Breast epithelium (tissue), 4 donors: ENCODE measurements at regions not wholly inside any gene's neighbourhood (a gene's known extent, or its start where the extent isn't known, plus 50 kb on each side); places are given as distances from the start of the nearest gene placed in this dataset.
"Not testable (repeated sequence)": the region's sequence is repeated elsewhere in the genome, so short reads cannot be mapped to it uniquely, and the experiment has no call there.

Experiments
- DNase-seq, 2 donors: peaks; one replicate each; pipeline ENCODE4 v3.0.0-alpha.2; 2019; ENCODE audit warnings: low spot score in 2 of 2
- H3K27ac ChIP-seq, 2 donors: fragments of 200-600 bp; sonication (generic) in 1 of 2; one replicate each; pipeline ENCODE4 v1.5.1; 2016 to 2019; ENCODE audit warnings: mild to moderate bottlenecking in 1 of 2
- H3K27me3 ChIP-seq, 2 donors: fragments of 200-600 bp; sonication (generic) in 1 of 2; one replicate each; pipeline versions ENCODE4 v1.5.1 to v1.6.0; 2017 to 2019; ENCODE audit warnings: control low read depth in 1 of 2, mild to moderate bottlenecking in 1 of 2
- H3K36me3 ChIP-seq: fragments of 200-600 bp; one replicate; pipeline ENCODE4 v1.5.1; 2019
- H3K4me1 ChIP-seq, 2 donors: fragments of 200-600 bp; sonication (generic); one replicate each; pipeline ENCODE4 v1.5.1; 2016 to 2019; ENCODE audit warnings: control low read depth in 1 of 2
- H3K4me3 ChIP-seq, 3 donors: fragments of 200-600 bp; sonication (generic); 1 replicate in 2 of 3; 2 replicates in 1 of 3; pipeline ENCODE4 v1.5.1; 2016 to 2019; ENCODE audit warnings: mild to moderate bottlenecking in 3 of 3, moderate library complexity in 2 of 3
- H3K9me3 ChIP-seq, 2 donors: fragments of 200-600 bp; sonication (generic) in 1 of 2; one replicate each; pipeline ENCODE4 v1.5.1; 2016 to 2019; ENCODE audit warnings: control low read depth in 1 of 2
- POLR2A ChIP-seq: fragments of 450-650 bp; IDR thresholded peaks from one replicate; pipeline ENCODE4 v1.6.1; 2016; ENCODE audit warnings: antibody characterized with exemption, mild to moderate bottlenecking, moderate library complexity
- POLR2AphosphoS5 ChIP-seq, 3 donors: sonication (generic); formaldehyde crosslinking; IDR thresholded peaks; one replicate each; pipeline ENCODE4 v1.6.1; 2017; ENCODE audit warnings: antibody characterized with exemption in 3 of 3
- intact Hi-C: fragments of 100-400 bp; cut with DNase I; formaldehyde crosslinking; loops from one replicate; pipeline ENCODE4 v1.15.1; 2023; ENCODE audit warnings: low total_unique reads
- TF ChIP-seq, protein P1 (sequence below), 3 donors: fragments of 450-650 bp; IDR thresholded peaks; one replicate each; pipeline ENCODE4 v1.5.1; 2016 to 2017; ENCODE audit warnings: antibody characterized with exemption in 3 of 3, mild to moderate bottlenecking in 3 of 3, moderate library complexity in 3 of 3

DNA sequence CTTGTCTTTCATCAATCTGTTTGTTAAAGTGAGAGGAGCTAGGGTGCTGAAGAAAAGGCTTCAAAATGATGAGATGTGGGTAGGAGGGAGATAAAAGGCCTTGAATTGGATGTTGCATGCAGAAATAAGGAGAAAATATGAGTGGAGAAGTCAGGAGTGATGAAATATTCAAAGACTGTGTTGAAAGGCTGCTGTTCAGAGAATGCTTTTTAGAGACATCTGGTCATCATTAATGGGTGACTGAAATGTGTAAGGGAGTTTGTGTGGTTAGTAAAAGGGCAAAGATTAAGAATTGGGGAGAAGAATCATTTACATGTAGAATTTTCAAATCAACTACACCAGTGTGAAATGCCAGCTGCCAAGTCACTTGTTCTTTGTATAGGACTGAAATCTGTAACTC is 383.9 kb downstream of the MAT2B start:
- TF ChIP-seq, protein P1, sequence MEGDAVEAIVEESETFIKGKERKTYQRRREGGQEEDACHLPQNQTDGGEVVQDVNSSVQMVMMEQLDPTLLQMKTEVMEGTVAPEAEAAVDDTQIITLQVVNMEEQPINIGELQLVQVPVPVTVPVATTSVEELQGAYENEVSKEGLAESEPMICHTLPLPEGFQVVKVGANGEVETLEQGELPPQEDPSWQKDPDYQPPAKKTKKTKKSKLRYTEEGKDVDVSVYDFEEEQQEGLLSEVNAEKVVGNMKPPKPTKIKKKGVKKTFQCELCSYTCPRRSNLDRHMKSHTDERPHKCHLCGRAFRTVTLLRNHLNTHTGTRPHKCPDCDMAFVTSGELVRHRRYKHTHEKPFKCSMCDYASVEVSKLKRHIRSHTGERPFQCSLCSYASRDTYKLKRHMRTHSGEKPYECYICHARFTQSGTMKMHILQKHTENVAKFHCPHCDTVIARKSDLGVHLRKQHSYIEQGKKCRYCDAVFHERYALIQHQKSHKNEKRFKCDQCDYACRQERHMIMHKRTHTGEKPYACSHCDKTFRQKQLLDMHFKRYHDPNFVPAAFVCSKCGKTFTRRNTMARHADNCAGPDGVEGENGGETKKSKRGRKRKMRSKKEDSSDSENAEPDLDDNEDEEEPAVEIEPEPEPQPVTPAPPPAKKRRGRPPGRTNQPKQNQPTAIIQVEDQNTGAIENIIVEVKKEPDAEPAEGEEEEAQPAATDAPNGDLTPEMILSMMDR (IDR thresholded peaks at IDR 0.05) = no peak
- TF ChIP-seq POLR2AphosphoS5 (IDR thresholded peaks at IDR 0.05) (no peak), POLR2A (no peak)
- H3K9me3 ChIP-seq = no peaks in the 10 kb centered on the region
- H3K36me3 ChIP-seq = no peaks in the 10 kb centered on the region
- no peaks in the 10 kb centered on the region for H3K4me1 ChIP-seq
- H3K27ac ChIP-seq = no peak overlapping the region
- no peak overlapping the region for H3K4me3 ChIP-seq
- intact Hi-C loops = no loop called here
- DNase-seq = no peak
- H3K27me3 ChIP-seq = no peaks in the 10 kb centered on the region

DNA sequence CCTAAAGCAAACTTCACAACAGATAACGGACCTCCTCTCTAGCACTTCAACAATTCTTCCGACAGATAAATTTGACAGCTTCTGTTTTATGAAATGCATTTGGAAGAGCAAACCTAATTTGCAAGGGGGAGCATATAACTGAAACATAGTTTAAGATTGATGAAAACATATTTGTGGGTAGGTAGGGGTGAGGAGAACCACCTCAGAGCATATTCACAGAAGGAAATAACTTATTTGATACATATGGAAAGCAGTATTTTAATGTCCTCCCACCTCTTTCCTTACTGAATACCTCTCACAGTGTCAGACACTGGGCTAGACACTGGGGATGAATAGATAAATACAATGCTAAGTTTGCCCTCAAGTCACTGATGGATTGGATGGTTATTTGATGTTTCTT is 384.8 kb downstream of the MAT2B start:
- H3K9me3 ChIP-seq = no peaks in the 10 kb centered on the region
- H3K27me3 ChIP-seq = no peaks in the 10 kb centered on the region
- H3K4me3 ChIP-seq = no peak overlapping the region
- no peak for DNase-seq
- H3K36me3 ChIP-seq = no peaks in the 10 kb centered on the region
- intact Hi-C loops = no loop called here
- TF ChIP-seq POLR2A = no peak
- TF ChIP-seq, protein P1 (IDR thresholded peaks at IDR 0.05) = no peak
- no peak for TF ChIP-seq POLR2AphosphoS5 (IDR thresholded peaks at IDR 0.05)
- no peaks in the 10 kb centered on the region for H3K4me1 ChIP-seq
- no peak overlapping the region for H3K27ac ChIP-seq

DNA sequence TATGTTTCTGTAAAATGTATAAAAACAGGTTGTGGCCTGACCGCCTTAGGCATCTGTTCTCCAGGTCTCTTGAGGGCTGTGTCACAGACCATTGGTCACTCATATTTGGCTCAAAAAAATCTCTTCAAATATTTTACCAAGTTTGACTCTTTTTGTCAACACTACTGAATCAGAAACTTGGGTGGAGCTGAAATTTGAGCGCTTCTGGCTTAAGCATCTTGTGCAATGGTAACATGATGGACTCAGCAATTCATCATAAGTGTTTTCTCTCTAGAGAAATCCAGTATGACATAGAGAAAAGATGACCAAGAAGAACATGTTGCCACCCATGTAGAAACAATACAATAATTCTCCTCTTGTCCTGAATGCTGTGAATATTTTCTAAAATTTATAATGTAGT is 387.9 kb downstream of the MAT2B start:
- no peak for DNase-seq
- intact Hi-C loops = no loop called here
- Histone ChIP-seq H3K9me3 (no peaks in the 10 kb centered on the region), H3K4me1 (no peaks in the 10 kb centered on the region), H3K27ac (no peak overlapping the region), H3K27me3 (no peaks in the 10 kb centered on the region), H3K36me3 (no peaks in the 10 kb centered on the region), H3K4me3 (no peak overlapping the region)
- TF ChIP-seq, protein P1 (IDR thresholded peaks at IDR 0.05) = no peak
- TF ChIP-seq POLR2A (no peak), POLR2AphosphoS5 (IDR thresholded peaks at IDR 0.05) (no peak)

DNA sequence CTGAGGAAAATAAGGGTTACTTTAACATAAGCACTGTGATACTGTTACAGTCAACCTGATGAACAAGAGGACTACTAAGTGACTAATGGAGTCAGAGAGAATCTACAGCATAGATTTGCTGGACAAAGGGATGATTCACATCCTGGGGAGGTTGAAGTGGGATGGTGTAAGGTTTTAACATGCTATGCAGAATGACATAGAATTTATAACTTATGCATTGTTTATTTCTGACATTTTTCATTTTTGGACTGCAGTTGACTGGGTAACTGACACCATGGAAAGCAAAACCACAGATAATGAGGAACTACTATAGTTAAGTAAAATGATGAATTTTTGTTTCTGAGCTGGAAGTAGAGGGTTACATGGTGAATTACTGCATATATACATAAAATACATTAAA is 389.2 kb downstream of the MAT2B start:
- Histone ChIP-seq H3K9me3 (no peaks in the 10 kb centered on the region), H3K36me3 (no peaks in the 10 kb centered on the region), H3K4me1 (no peaks in the 10 kb centered on the region), H3K4me3 (no peak overlapping the region), H3K27me3 (no peaks in the 10 kb centered on the region), H3K27ac (no peak overlapping the region)
- DNase-seq = no peak
- intact Hi-C loops = no loop called here
- TF ChIP-seq POLR2A (no peak), POLR2AphosphoS5 (IDR thresholded peaks at IDR 0.05) (no peak)
- TF ChIP-seq, protein P1 (IDR thresholded peaks at IDR 0.05) = no peak

DNA sequence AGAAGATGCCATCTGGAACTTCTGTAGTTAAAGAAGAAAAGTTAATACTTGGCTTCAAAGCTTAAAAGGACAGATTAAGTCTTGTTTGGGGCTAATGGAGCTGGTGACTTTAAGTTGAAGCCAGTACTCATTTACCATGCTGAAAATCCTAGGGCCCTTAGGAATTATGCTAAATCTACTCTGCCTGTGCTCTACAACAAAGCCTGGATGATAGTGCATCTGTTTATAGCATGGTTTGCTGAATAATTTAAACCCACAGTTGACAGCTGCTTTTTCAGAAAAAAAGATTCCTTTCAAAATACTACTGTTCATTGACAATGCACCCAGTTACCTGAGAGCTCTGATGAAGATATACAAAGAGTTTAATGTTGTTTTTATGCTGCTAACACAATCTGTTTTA is 393.5 kb downstream of the MAT2B start:
- intact Hi-C loops = no loop called here
- H3K4me1 ChIP-seq = no peaks in the 10 kb centered on the region
- no peak overlapping the region for H3K27ac ChIP-seq
- no peak overlapping the region for H3K4me3 ChIP-seq
- H3K36me3 ChIP-seq = no peaks in the 10 kb centered on the region
- H3K9me3 ChIP-seq = peaks cover 0 to 6% of the 10 kb centered on the region in 2 donors
- no peaks in the 10 kb centered on the region for H3K27me3 ChIP-seq
- DNase-seq = no peak
- TF ChIP-seq, protein P1 (IDR thresholded peaks at IDR 0.05) = no peak
- TF ChIP-seq POLR2A (no peak), POLR2AphosphoS5 (IDR thresholded peaks at IDR 0.05) (no peak)

DNA sequence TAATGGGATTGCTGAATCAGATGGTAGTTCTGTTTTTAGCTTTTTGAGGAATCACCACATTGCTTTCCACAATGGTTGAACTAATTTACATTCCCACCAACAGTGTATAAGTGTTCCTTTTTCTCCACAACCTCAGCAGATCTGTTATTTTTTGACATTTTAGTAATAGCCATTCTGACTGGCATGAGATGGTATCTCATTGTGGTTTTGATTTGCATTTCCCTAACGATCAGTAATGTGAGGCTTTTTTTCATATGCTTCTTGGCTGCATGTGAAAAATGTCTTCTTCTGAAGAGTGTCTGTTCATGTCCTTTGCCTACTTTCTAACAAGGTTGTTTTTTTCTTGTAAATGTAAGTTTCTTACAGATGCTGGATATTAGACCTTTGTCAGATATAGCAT is 402.4 kb downstream of the MAT2B start:
- DNase-seq, intact Hi-C loops, H3K9me3 ChIP-seq, H3K4me1 ChIP-seq, H3K36me3 ChIP-seq, H3K27ac ChIP-seq, H3K27me3 ChIP-seq, H3K4me3 ChIP-seq: not testable (repeated sequence)
